ENCODE measurements at regions not wholly inside any gene's neighbourhood (a gene's known extent, or its start where the extent isn't known, plus 50 kb on each side); places are given as distances from the start of the nearest gene placed in this dataset.

- no peak overlapping the region for H3K27ac ChIP-seq
- no peak overlapping the region for H3K4me3 ChIP-seq
- no peaks in the 10 kb centered on the region for H3K9me3 ChIP-seq
- TF ChIP-seq, protein P1, sequence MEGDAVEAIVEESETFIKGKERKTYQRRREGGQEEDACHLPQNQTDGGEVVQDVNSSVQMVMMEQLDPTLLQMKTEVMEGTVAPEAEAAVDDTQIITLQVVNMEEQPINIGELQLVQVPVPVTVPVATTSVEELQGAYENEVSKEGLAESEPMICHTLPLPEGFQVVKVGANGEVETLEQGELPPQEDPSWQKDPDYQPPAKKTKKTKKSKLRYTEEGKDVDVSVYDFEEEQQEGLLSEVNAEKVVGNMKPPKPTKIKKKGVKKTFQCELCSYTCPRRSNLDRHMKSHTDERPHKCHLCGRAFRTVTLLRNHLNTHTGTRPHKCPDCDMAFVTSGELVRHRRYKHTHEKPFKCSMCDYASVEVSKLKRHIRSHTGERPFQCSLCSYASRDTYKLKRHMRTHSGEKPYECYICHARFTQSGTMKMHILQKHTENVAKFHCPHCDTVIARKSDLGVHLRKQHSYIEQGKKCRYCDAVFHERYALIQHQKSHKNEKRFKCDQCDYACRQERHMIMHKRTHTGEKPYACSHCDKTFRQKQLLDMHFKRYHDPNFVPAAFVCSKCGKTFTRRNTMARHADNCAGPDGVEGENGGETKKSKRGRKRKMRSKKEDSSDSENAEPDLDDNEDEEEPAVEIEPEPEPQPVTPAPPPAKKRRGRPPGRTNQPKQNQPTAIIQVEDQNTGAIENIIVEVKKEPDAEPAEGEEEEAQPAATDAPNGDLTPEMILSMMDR (IDR thresholded peaks at IDR 0.05) = no peak
- TF ChIP-seq POLR2A (IDR thresholded peaks at IDR 0.05) = no peak
- no peak for TF ChIP-seq EP300 (IDR thresholded peaks at IDR 0.05)
- 58 to 71% (median 59%) methylated on average over 4 of the region's 4 CpGs for WGBS, 3 donors
- intact Hi-C loops (cut with DNase I) = no loop called here
- DNase-seq = no peak
- H3K27me3 ChIP-seq = no peaks in the 10 kb centered on the region
- no peaks in the 10 kb centered on the region for H3K4me1 ChIP-seq (ENCODE audit: insufficient read depth)
- no peaks in the 10 kb centered on the region for H3K36me3 ChIP-seq
Measured at GRCh38 chr9:115278326-115279035, 160.5 kb upstream of the TNC start.

GRCh38 chr9:115283395-115283794 is 165.4 kb upstream of the TNC start:
- intact Hi-C loops (cut with DNase I) = no loop called here
- no peak for DNase-seq
- 83 to 90% (median 84%) methylated on average over 1 of the region's 1 CpG for WGBS, 3 donors
- Histone ChIP-seq H3K27ac (no peak overlapping the region), H3K36me3 (no peaks in the 10 kb centered on the region), H3K4me1 (ENCODE audit: insufficient read depth) (no peaks in the 10 kb centered on the region), H3K9me3 (no peaks in the 10 kb centered on the region), H3K4me3 (no peak overlapping the region), H3K27me3 (no peaks in the 10 kb centered on the region)
- TF ChIP-seq EP300 (IDR thresholded peaks at IDR 0.05) (no peak), POLR2A (IDR thresholded peaks at IDR 0.05) (no peak)
- TF ChIP-seq, protein P1 (IDR thresholded peaks at IDR 0.05) = no peak

DNA sequence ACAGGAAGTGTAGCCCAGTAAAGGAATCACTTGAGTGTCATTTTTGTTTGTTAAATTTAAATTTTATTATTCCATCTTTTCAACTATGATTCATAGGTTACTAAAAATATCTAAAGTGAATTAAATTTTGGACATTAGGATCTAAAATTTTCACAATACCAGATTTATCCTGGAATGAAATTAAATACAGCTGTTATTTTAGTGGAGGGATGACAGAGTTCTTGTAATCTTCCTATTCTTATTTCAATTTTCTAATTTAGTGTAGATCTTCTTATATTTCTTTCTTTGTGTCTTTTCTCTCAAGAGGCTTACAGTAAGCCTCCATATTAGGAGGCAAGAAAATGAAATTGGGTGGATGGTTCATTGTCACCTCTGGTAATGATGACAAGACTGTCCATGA is 167.9 kb upstream of the TNC start:
- no peak for TF ChIP-seq EP300 (IDR thresholded peaks at IDR 0.05)
- TF ChIP-seq, protein P1 (IDR thresholded peaks at IDR 0.05) = no peak
- TF ChIP-seq POLR2A (IDR thresholded peaks at IDR 0.05) = no peak
- H3K9me3 ChIP-seq = no peaks in the 10 kb centered on the region
- H3K4me1 ChIP-seq (ENCODE audit: insufficient read depth) = no peaks in the 10 kb centered on the region
- intact Hi-C loops (cut with DNase I) = no loop called here
- H3K27ac ChIP-seq = no peak overlapping the region
- H3K27me3 ChIP-seq = no peaks in the 10 kb centered on the region
- no peak for DNase-seq
- no peaks in the 10 kb centered on the region for H3K36me3 ChIP-seq
- no peak overlapping the region for H3K4me3 ChIP-seq

DNA sequence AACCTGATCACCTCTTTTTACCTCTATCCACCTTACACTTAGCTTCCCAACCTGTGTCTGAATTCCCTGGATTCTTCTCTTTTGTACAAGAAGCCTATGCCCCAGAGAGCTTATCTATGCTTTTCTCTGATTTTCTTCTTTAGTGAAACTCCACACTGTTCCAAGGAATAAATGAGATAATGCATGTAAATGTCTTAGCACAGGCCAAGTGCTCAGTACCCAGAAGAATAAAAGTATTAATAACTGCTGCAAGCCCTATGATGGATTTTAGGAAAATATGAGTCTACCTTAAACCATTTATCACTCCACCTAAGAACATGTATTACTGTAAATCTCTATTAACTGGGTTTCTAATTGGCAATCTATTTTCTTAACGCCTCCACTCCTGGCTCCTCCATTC is 168.5 kb upstream of the TNC start:
- H3K27ac ChIP-seq = no peak overlapping the region
- DNase-seq = no peak
- intact Hi-C loops (cut with DNase I) = no loop called here
- H3K4me1 ChIP-seq (ENCODE audit: insufficient read depth) = no peaks in the 10 kb centered on the region
- H3K9me3 ChIP-seq = no peaks in the 10 kb centered on the region
- no peaks in the 10 kb centered on the region for H3K36me3 ChIP-seq
- H3K27me3 ChIP-seq = no peaks in the 10 kb centered on the region
- 92 to 100% (median 97%) methylated on average over 1 of the region's 1 CpG for WGBS, 3 donors
- TF ChIP-seq EP300 (IDR thresholded peaks at IDR 0.05) = no peak
- TF ChIP-seq, protein P1 (IDR thresholded peaks at IDR 0.05) = no peak
- TF ChIP-seq POLR2A (IDR thresholded peaks at IDR 0.05) = no peak
- H3K4me3 ChIP-seq = no peak overlapping the region
